Duodenal mucosa (tissue), 2 donors: ENCODE measurements at regions not wholly inside any gene's neighbourhood (a gene's known extent, or its start where the extent isn't known, plus 50 kb on each side); places are given as distances from the start of the nearest gene placed in this dataset.

Source experiments
- H3K27ac ChIP-seq: one replicate; pipeline ENCODE4 v1.7.0; 2013; ENCODE audit warnings: low read depth, low read length
- H3K27me3 ChIP-seq, 2 donors: one replicate each; pipeline ENCODE4 v1.7.0; 2013; ENCODE audit warnings: low read length in 2 of 2, control low read depth in 1 of 2; ENCODE audit not compliant: insufficient read depth in 2 of 2, control insufficient read depth in 1 of 2
- H3K36me3 ChIP-seq, 2 donors: one replicate each; pipeline ENCODE4 v1.7.0; 2013; ENCODE audit warnings: low read length in 2 of 2, control low read depth in 1 of 2; ENCODE audit not compliant: insufficient read depth in 2 of 2, control insufficient read depth in 1 of 2
- H3K4me1 ChIP-seq, 2 donors: one replicate each; pipeline ENCODE4 v1.7.0; 2013; ENCODE audit warnings: low read length in 2 of 2, control low read depth in 1 of 2; ENCODE audit not compliant: insufficient read depth in 2 of 2, control insufficient read depth in 1 of 2
- H3K4me3 ChIP-seq, 2 donors: one replicate each; pipeline ENCODE4 v1.7.0; 2013; ENCODE audit warnings: low read length in 2 of 2, low read depth in 1 of 2
- H3K9ac ChIP-seq, 2 donors: one replicate each; pipeline ENCODE4 v1.7.0; 2013; ENCODE audit warnings: low read length in 2 of 2, low read depth in 1 of 2
- H3K9me3 ChIP-seq, 2 donors: one replicate each; pipeline ENCODE4 v1.7.0; 2013; ENCODE audit warnings: low read length in 2 of 2, control low read depth in 1 of 2; ENCODE audit not compliant: control insufficient read depth in 1 of 2

GRCh38 chr2:23120161-23120560 is 264.8 kb upstream of the KLHL29 start:
- no peak overlapping the region for H3K4me3 ChIP-seq
- no peaks in the 10 kb centered on the region for H3K9me3 ChIP-seq
- H3K4me1 ChIP-seq = peaks cover 23 to 38% of the 10 kb centered on the region in 2 donors

DNA sequence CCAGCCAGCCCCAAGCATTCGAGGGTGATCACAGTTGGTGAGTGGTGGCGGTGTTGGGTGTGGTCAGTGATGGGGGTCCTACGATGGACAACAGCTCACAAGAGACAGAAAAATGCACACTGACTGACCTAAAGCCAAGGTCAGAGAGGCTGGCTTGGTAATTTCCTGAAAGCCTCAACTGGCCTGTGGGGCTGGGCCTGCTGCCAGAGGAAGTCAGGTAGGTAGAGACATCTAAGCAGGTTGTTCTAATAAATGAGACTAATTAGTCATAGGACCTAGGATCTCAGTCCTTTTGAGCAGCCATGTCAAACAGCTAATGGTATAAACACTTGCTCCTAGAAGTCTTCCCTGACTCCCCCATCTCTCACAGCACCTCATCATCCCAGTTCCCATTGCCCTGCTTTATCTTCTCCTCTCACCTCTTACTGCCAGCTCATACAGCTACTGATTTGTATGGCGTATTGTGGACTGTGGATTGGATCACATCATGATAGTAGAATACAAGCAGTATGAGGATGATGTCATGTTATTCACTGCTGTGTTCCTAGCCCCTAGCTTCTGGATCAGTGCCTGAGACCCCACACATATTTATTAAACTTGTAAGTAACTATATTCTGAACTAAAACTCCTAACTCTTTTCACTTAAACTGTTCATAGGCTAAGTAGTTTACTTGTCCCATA is 262.9 kb upstream of the KLHL29 start:
- Histone ChIP-seq H3K9me3 (no peaks in the 10 kb centered on the region), H3K27me3 (no peaks in the 10 kb centered on the region), H3K36me3 (no peaks in the 10 kb centered on the region), H3K27ac (no peak overlapping the region), H3K9ac (no peak overlapping the region), H3K4me1 (peaks cover 36 to 57% of the 10 kb centered on the region in 2 donors), H3K4me3 (no peak overlapping the region)

More at GRCh38 chr2:23120161-23120560, 264.8 kb upstream of the KLHL29 start:
- Histone ChIP-seq H3K9ac (no peak overlapping the region), H3K36me3 (no peaks in the 10 kb centered on the region), H3K27ac (no peak overlapping the region), H3K27me3 (no peaks in the 10 kb centered on the region)

DNA sequence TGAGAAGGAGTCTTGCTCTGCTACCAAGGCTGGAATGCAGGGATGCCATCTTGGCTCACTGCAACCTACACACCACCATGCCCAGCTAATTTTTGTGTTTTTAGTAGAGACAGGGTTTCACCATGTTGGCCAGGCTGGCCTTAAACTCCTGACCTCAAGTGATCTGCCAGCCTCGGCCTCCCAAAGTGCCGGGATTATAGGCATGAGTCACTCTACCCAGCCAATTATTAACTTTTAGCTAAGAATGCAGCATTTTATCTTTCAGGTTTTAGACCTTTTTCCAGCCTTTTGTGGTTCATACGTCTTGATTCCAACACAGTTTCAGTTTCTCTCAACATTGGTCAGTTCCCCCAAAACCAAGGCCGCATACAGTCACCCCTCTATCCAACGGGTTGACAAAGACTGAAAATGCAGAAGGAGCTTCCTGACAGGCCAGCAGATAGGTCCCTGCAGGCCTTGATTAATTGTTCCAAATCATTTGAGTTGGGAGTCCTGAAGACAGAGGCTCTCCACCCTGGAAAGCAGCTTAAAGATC is 262.2 kb upstream of the KLHL29 start:
- Histone ChIP-seq H3K9ac (no peak overlapping the region), H3K27ac (no peak overlapping the region), H3K36me3 (no peaks in the 10 kb centered on the region), H3K27me3 (no peaks in the 10 kb centered on the region), H3K4me3 (no peak overlapping the region), H3K9me3 (no peaks in the 10 kb centered on the region), H3K4me1 (peaks cover 40 to 61% of the 10 kb centered on the region in 2 donors)

DNA sequence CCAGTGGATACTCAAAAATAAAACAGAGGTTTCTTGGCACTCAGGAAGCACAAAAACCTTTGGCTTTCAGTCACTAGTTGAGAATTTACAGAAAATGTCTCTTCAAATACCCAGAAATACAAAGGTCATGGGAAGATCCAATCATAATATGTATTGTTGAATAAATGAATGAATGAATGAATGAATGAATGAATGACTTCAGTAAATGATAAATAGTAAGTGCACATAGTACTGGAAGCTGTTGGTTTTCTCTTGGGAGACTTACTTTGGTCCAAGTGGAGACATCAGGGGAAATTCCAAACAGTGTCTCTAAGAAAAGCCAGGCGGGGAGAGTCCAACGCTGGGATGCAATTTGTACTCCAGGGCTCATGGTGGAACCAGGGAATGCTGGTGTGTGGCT is 261.3 kb upstream of the KLHL29 start:
- peaks cover 49 to 64% of the 10 kb centered on the region in 2 donors for H3K4me1 ChIP-seq
- H3K9ac ChIP-seq = no peak overlapping the region
- no peak overlapping the region for H3K27ac ChIP-seq
- no peak overlapping the region for H3K4me3 ChIP-seq
- no peaks in the 10 kb centered on the region for H3K36me3 ChIP-seq
- no peaks in the 10 kb centered on the region for H3K27me3 ChIP-seq
- no peaks in the 10 kb centered on the region for H3K9me3 ChIP-seq

GRCh38 chr2:23124214-23124750 is 260.7 kb upstream of the KLHL29 start:
- H3K9ac ChIP-seq = no peak overlapping the region

DNA sequence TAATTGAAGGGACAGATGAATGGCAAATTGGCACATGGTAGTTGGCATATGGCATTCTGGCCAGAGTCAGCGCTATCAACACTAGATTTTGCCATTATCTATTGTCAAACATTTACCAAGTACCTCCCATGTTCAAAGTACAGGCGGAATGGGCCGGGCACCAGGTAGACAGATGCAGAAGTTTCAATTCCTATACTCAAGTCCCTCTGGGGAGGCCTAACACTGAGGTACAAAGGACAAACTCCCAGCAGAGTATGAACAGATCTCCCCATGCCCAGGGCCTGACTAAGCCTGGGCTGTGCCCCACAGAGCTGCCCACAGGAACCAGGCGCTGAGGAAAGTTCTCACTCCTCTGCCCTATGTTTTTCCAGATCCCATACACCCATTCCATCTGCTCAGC is 257.5 kb upstream of the KLHL29 start:
- Histone ChIP-seq H3K4me3 (peak overlapping the region in 1 of 2 donors; percentile 5), H3K27me3 (no peaks in the 10 kb centered on the region), H3K27ac (peak overlapping the region; percentile 28), H3K9ac (peak overlapping the region in 1 of 2 donors; percentile 10), H3K36me3 (no peaks in the 10 kb centered on the region), H3K9me3 (peaks cover 0 to 4% of the 10 kb centered on the region in 2 donors), H3K4me1 (peaks cover 35 to 51% of the 10 kb centered on the region in 2 donors)

More at GRCh38 chr2:23124214-23124750, 260.7 kb upstream of the KLHL29 start:
- Histone ChIP-seq H3K36me3 (no peaks in the 10 kb centered on the region), H3K4me1 (peaks cover 48 to 62% of the 10 kb centered on the region in 2 donors), H3K27me3 (no peaks in the 10 kb centered on the region), H3K4me3 (no peak overlapping the region), H3K9me3 (peaks cover 0 to 4% of the 10 kb centered on the region in 2 donors), H3K27ac (no peak overlapping the region)

DNA sequence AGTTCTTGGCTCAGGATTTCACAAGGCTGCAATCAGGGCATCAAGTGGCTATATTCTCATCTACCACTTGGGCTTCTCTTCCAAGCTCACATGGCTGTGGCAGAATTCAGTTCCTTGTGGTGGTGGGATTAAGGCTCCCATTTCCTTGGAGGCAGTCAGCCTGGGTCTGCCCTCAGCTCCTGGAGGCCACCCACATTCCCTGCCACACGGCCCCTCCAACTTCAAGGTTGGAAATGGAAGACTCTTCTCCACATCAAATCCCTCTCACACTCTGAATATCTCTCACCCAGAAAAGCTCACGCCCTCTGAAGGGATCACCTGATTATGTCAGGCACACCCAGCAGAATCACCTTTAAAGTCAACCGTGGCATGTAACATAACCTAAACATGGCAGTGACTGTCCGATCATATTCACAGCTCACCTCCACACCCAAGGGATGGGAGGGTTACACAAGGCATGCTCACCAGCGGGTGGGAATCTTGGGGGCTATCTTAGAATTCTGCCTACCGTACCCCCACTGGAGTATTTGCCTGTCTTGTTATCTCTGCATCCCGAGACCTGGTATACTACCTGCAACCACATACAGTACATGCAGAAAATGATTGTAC is 256.2 kb upstream of the KLHL29 start:
- peaks cover 0 to 4% of the 10 kb centered on the region in 2 donors for H3K9me3 ChIP-seq
- H3K4me1 ChIP-seq = peaks cover 27 to 44% of the 10 kb centered on the region in 2 donors
- no peaks in the 10 kb centered on the region for H3K36me3 ChIP-seq
- H3K9ac ChIP-seq = no peak overlapping the region
- peak overlapping the region in 1 of 2 donors; percentile 16 for H3K4me3 ChIP-seq
- H3K27me3 ChIP-seq = no peaks in the 10 kb centered on the region
- H3K27ac ChIP-seq = no peak overlapping the region

GRCh38 chr2:23131066-23131575 is 253.9 kb upstream of the KLHL29 start:
- H3K4me3 ChIP-seq = no peak overlapping the region
- no peaks in the 10 kb centered on the region for H3K27me3 ChIP-seq
- H3K36me3 ChIP-seq = no peaks in the 10 kb centered on the region
- H3K9ac ChIP-seq = no peak overlapping the region
- peaks cover 0 to 4% of the 10 kb centered on the region in 2 donors for H3K9me3 ChIP-seq
- no peak overlapping the region for H3K27ac ChIP-seq
- H3K4me1 ChIP-seq = peaks cover 24 to 27% of the 10 kb centered on the region in 2 donors

- Histone ChIP-seq H3K4me1 (peaks cover 15 to 18% of the 10 kb centered on the region in 2 donors), H3K27ac (no peak overlapping the region), H3K36me3 (no peaks in the 10 kb centered on the region), H3K27me3 (no peaks in the 10 kb centered on the region), H3K4me3 (no peak overlapping the region), H3K9me3 (peaks cover 0 to 4% of the 10 kb centered on the region in 2 donors), H3K9ac (no peak overlapping the region)
Measured at GRCh38 chr2:23132000-23132399, 253.0 kb upstream of the KLHL29 start.
